ENCODE measurements at regions not wholly inside any gene's neighbourhood (a gene's known extent, or its start where the extent isn't known, plus 50 kb on each side); places are given as distances from the start of the nearest gene placed in this dataset.

- Histone ChIP-seq H3K9me3 (no peaks in the 10 kb centered on the region), H3K36me3 (no peaks in the 10 kb centered on the region), H3K4me3 (no peak overlapping the region), H3K4me1 (no peaks in the 10 kb centered on the region), H3K27ac (no peak overlapping the region), H3K27me3 (no peaks in the 10 kb centered on the region)
- ATAC-seq (no peak), DNase-seq (no peak), FAIRE-seq (no peak)
- TF ChIP-seq CTCF (IDR thresholded peaks at IDR 0.05) = no peak
- intact Hi-C loops (cut with DNase I) = no loop called here
- WGBS, 2 donors = 70 to 78% methylated on average over 4 of the region's 4 CpGs
Measured at GRCh38 chr5:53334431-53334941, 145.9 kb upstream of the FST start.

- Histone ChIP-seq H3K36me3 (no peaks in the 10 kb centered on the region), H3K4me1 (no peaks in the 10 kb centered on the region), H3K9me3 (no peaks in the 10 kb centered on the region), H3K27me3 (no peaks in the 10 kb centered on the region), H3K4me3 (no peak overlapping the region), H3K27ac (no peak overlapping the region)
- no peak for TF ChIP-seq CTCF (IDR thresholded peaks at IDR 0.05)
- no peak for DNase-seq
- intact Hi-C loops (cut with DNase I) = no loop called here
- ATAC-seq = no peak
- FAIRE-seq = no peak
- WGBS, 2 donors = 55 to 59% methylated on average over 2 of the region's 2 CpGs
Measured at GRCh38 chr5:53335115-53335514, 145.3 kb upstream of the FST start.

DNA sequence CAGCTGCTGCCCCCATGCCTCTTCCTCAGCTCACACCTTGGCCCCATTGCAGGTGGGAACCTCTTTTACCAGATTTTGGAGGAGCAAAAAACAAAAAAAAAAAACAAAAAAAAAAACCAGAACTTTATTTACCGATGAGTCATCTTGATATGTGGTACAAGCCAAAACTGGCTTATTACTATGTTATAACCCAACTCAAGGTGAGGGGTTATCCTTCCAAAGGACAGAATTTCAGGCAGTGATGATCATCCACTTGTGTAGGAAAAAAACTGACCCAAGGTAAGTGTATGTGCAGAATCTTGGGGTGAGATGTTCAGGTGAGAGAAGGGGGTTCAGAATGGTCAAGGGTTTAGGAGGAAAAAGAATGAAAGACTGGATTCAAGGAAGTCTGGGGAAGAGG, 142.6 kb upstream of the FST start:
- no peak for ATAC-seq
- intact Hi-C loops (cut with DNase I) = no loop called here
- FAIRE-seq = no peak
- Histone ChIP-seq H3K27ac (no peak overlapping the region), H3K27me3 (no peaks in the 10 kb centered on the region), H3K36me3 (no peaks in the 10 kb centered on the region), H3K4me3 (no peak overlapping the region), H3K4me1 (no peaks in the 10 kb centered on the region), H3K9me3 (no peaks in the 10 kb centered on the region)
- WGBS, 2 donors = 76 to 79% methylated on average over 1 of the region's 1 CpG
- TF ChIP-seq CTCF (IDR thresholded peaks at IDR 0.05) = no peak
- no peak for DNase-seq

DNA sequence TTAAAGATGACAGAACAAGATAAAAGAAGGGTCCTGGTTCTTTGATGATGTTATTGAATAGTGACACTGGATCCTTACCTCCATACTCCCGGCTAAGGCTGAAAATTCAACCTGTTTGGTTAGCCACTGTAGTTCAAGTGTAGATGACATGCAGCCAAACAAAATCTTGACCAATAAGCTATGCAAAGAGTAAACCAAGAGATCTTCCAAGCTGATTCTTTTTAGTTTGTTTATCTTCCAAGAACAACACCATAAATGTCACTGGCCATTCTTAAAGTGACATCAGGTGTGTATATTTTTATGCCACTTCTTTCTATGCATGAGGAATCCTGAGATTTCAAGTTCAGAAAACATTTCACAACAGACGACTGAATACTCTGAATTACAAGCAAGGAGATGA, 141.5 kb upstream of the FST start:
- H3K4me1 ChIP-seq = no peaks in the 10 kb centered on the region
- FAIRE-seq (no peak), DNase-seq (no peak), ATAC-seq (no peak)
- H3K9me3 ChIP-seq = no peaks in the 10 kb centered on the region
- H3K36me3 ChIP-seq = no peaks in the 10 kb centered on the region
- H3K4me3 ChIP-seq = no peak overlapping the region
- intact Hi-C loops (cut with DNase I) = no loop called here
- H3K27ac ChIP-seq = no peak overlapping the region
- TF ChIP-seq CTCF (IDR thresholded peaks at IDR 0.05) = no peak
- 45 to 55% methylated on average over 2 of the region's 2 CpGs for WGBS, 2 donors
- H3K27me3 ChIP-seq = no peaks in the 10 kb centered on the region

GRCh38 chr5:53339962-53340540, 140.4 kb upstream of the FST start:
- H3K4me3 ChIP-seq = no peak overlapping the region
- WGBS, 2 donors = 37 to 49% methylated on average over 2 of the region's 2 CpGs
- ATAC-seq (no peak), FAIRE-seq (no peak), DNase-seq (no peak)
- no peaks in the 10 kb centered on the region for H3K27me3 ChIP-seq
- TF ChIP-seq CTCF (IDR thresholded peaks at IDR 0.05) = no peak
- no peaks in the 10 kb centered on the region for H3K36me3 ChIP-seq
- no peak overlapping the region for H3K27ac ChIP-seq
- no peaks in the 10 kb centered on the region for H3K4me1 ChIP-seq
- intact Hi-C loops (cut with DNase I) = no loop called here
- H3K9me3 ChIP-seq = no peaks in the 10 kb centered on the region
